HepG2 (cell line): ENCODE measurements at regions not wholly inside any gene's neighbourhood (a gene's known extent, or its start where the extent isn't known, plus 50 kb on each side); places are given as distances from the start of the nearest gene placed in this dataset.

Source experiments
- POLR2A ChIP-seq, 2 experiments: IDR thresholded peaks; 2 replicates each; pipeline ENCODE4 v1.6.1; 2011; ENCODE audit warnings: low read depth in 2 of 2, low read length in 2 of 2, mild to moderate bottlenecking in 1 of 2, moderate library complexity in 1 of 2; ENCODE audit not compliant: insufficient read depth in 1 of 2
- SIN3A ChIP-seq: IDR thresholded peaks from 2 replicates; pipeline ENCODE4 v1.6.1; 2011; ENCODE audit warnings: low read depth, mild to moderate bottlenecking, control low read depth, low read length, borderline replicate concordance
- SUZ12 ChIP-seq: fragments of 150-350 bp; IDR thresholded peaks from 2 replicates; pipeline ENCODE4 v1.6.1; 2014; ENCODE audit warnings: low read depth, low read length
- XRCC5 ChIP-seq: fragments of 200-400 bp; formaldehyde crosslinking; optimal IDR thresholded peaks from 2 replicates; pipeline ENCODE3; 2017; ENCODE audit warnings: mild to moderate bottlenecking, low read length
- ZNF235 ChIP-seq: sonication (generic); formaldehyde crosslinking; IDR thresholded peaks from 2 replicates; pipeline ENCODE4 v1.8.1; 2023; ENCODE audit warnings: mild to moderate bottlenecking, missing genetic modification reagents, borderline replicate concordance
- ZNF263 ChIP-seq: sonication (generic); formaldehyde crosslinking; IDR thresholded peaks from 2 replicates; pipeline ENCODE4 v1.4.0; 2020; ENCODE audit warnings: missing genetic modification reagents
- ZNF710 ChIP-seq: sonication (generic); formaldehyde crosslinking; IDR thresholded peaks from 2 replicates; pipeline ENCODE4 v1.5.0; 2020; ENCODE audit warnings: mild to moderate bottlenecking, missing genetic modification reagents, borderline replicate concordance
- ZNF766 ChIP-seq: sonication (generic); formaldehyde crosslinking; IDR thresholded peaks from 2 replicates; pipeline ENCODE4 v1.5.0; 2020; ENCODE audit warnings: missing genetic modification reagents, borderline replicate concordance
- ZSCAN25 ChIP-seq: sonication (generic); formaldehyde crosslinking; IDR thresholded peaks from 2 replicates; pipeline ENCODE4 v1.8.0; 2022; ENCODE audit warnings: mild to moderate bottlenecking, missing genetic modification reagents
- TF ChIP-seq, protein P1 (sequence below): sonication (generic); formaldehyde crosslinking; IDR thresholded peaks from 2 replicates; pipeline ENCODE4 v1.8.1; 2023; ENCODE audit warnings: mild to moderate bottlenecking, missing genetic modification reagents

- TF ChIP-seq ZNF263 = no peak
- no peak for TF ChIP-seq SUZ12
- TF ChIP-seq, protein P1, sequence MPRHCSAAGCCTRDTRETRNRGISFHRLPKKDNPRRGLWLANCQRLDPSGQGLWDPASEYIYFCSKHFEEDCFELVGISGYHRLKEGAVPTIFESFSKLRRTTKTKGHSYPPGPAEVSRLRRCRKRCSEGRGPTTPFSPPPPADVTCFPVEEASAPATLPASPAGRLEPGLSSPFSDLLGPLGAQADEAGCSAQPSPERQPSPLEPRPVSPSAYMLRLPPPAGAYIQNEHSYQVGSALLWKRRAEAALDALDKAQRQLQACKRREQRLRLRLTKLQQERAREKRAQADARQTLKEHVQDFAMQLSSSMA (CRISPR knock-in tag) = no peak
- no peak for TF ChIP-seq SIN3A
- no peak for TF ChIP-seq ZNF710 (CRISPR knock-in tag)
- no peak for TF ChIP-seq XRCC5
- no peak for TF ChIP-seq ZNF766
- no peak for TF ChIP-seq ZSCAN25
- no peak for TF ChIP-seq ZNF235
- TF ChIP-seq POLR2A (IDR thresholded peaks at IDR 0.05; ENCODE audit: insufficient read depth in 1 of 2, low read depth in 2 of 2, low read length in 2 of 2) = no peak
Observed at GRCh38 chr10:33616956-33617355, 282.5 kb upstream of the NRP1 start.
